HUES64 (cell line): ENCODE measurements at regions not wholly inside any gene's neighbourhood (a gene's known extent, or its start where the extent isn't known, plus 50 kb on each side); places are given as distances from the start of the nearest gene placed in this dataset.

Experiments used
- H3K27ac ChIP-seq: 2 replicates; pipeline ENCODE4 v1.7.0; 2013; ENCODE audit warnings: low read depth, low read length, inconsistent platforms
- H3K27me3 ChIP-seq: 2 replicates; pipeline ENCODE4 v1.6.1; 2013; ENCODE audit warnings: mild to moderate bottlenecking, low read length; ENCODE audit not compliant: insufficient read depth
- H3K36me3 ChIP-seq: 2 replicates; pipeline ENCODE4 v1.6.1; 2013; ENCODE audit warnings: mild to moderate bottlenecking, low read length; ENCODE audit not compliant: insufficient read depth
- H3K4me1 ChIP-seq: 2 replicates; pipeline ENCODE4 v1.6.1; 2013; ENCODE audit warnings: mild to moderate bottlenecking, low read length, moderate library complexity; ENCODE audit not compliant: insufficient read depth
- H3K4me3 ChIP-seq: 2 replicates; pipeline ENCODE4 v1.5.1; 2013; ENCODE audit warnings: mild to moderate bottlenecking, low read length, moderate library complexity
- H3K9ac ChIP-seq: 2 replicates; pipeline ENCODE4 v1.6.1; 2013; ENCODE audit warnings: mild to moderate bottlenecking, low read depth, low read length
- H3K9me3 ChIP-seq: 2 replicates; pipeline ENCODE4 v1.6.1; 2013; ENCODE audit warnings: low read depth, low read length; ENCODE audit not compliant: insufficient read depth
- WGBS: fragments of 150-250, 120-280 bp; methylation state at CpG from one replicate; pipeline ENCODE4 v1.1.7; 2013; ENCODE audit warnings: missing lambda C conversion rate; 5-methylcytosine and 5-hydroxymethylcytosine counted together

GRCh38 chr6:112800439-112800838 is 453.3 kb downstream of the RFPL4B start:
- Histone ChIP-seq H3K27ac (no peak overlapping the region), H3K27me3 (peaks cover 2% of the 10 kb centered on the region; the same call in 1 of the 2 replicates), H3K4me1 (0 out of 2 replicates have a peak, but pooled peaks cover 4% of the 10 kb centered on the region), H3K9ac (no peak overlapping the region), H3K4me3 (no peak overlapping the region), H3K36me3 (no peaks in the 10 kb centered on the region), H3K9me3 (no peaks in the 10 kb centered on the region)
- WGBS, result no CpG with 5 or more reads among the region's 1 CpG

GRCh38 chr6:112800916-112801315 is 453.8 kb downstream of the RFPL4B start:
- Histone ChIP-seq H3K27ac (no peak overlapping the region), H3K36me3 (no peaks in the 10 kb centered on the region), H3K4me1 (0 out of 2 replicates have a peak, but pooled peaks cover 4% of the 10 kb centered on the region), H3K9me3 (no peaks in the 10 kb centered on the region), H3K9ac (no peak overlapping the region), H3K4me3 (no peak overlapping the region), H3K27me3 (no peaks in the 10 kb centered on the region)
- no CpG with 5 or more reads among the region's 1 CpG for WGBS

- no peak overlapping the region for H3K9ac ChIP-seq
- WGBS, result 85% methylated on average over 3 of the region's 3 CpGs
- 0 out of 2 replicates have a peak, but pooled peaks cover 4% of the 10 kb centered on the region for H3K4me1 ChIP-seq
- H3K36me3 ChIP-seq, result no peaks in the 10 kb centered on the region
- no peak overlapping the region for H3K4me3 ChIP-seq
- no peak overlapping the region for H3K27ac ChIP-seq
- H3K9me3 ChIP-seq, result no peaks in the 10 kb centered on the region
- H3K27me3 ChIP-seq, result no peaks in the 10 kb centered on the region
These were observed 454.4 kb downstream of the RFPL4B start for GRCh38 chr6:112801468-112802080.

DNA sequence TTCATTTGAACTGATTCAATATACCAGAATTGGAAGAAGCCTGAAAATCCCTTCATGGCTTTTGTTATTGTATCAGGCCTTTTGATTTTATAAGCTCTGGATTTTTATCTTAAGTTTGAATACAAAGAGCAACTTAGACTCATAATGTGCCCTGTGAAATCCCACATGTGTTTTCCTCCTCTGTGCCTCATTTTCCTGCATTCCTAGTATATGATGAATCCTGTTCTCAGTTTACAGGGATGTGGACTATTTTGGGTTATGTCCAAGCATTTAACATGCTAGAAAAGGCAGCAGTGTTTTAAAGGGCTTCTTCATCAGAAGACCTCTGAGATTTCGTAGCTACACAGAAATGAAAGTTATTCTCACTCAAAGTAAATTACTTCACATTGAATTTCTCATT is 455.0 kb downstream of the RFPL4B start:
- no peaks in the 10 kb centered on the region for H3K27me3 ChIP-seq
- no peak overlapping the region for H3K27ac ChIP-seq
- H3K4me1 ChIP-seq, result 0 out of 2 replicates have a peak, but pooled peaks cover 4% of the 10 kb centered on the region
- no peak overlapping the region for H3K4me3 ChIP-seq
- 91% methylated on average over 1 of the region's 1 CpG for WGBS
- H3K9me3 ChIP-seq, result no peaks in the 10 kb centered on the region
- H3K9ac ChIP-seq, result no peak overlapping the region
- no peaks in the 10 kb centered on the region for H3K36me3 ChIP-seq

GRCh38 chr6:112804638-112805330 is 457.7 kb downstream of the RFPL4B start:
- Histone ChIP-seq H3K9ac (no peak overlapping the region), H3K9me3 (no peaks in the 10 kb centered on the region), H3K4me3 (no peak overlapping the region), H3K36me3 (no peaks in the 10 kb centered on the region), H3K4me1 (0 out of 2 replicates have a peak, but pooled peaks cover 4% of the 10 kb centered on the region), H3K27ac (no peak overlapping the region), H3K27me3 (no peaks in the 10 kb centered on the region)
- WGBS, result 90% methylated on average over 3 of the region's 6 CpGs

- 0 out of 2 replicates have a peak, but pooled peaks cover 4% of the 10 kb centered on the region for H3K4me1 ChIP-seq
- no peaks in the 10 kb centered on the region for H3K27me3 ChIP-seq
- no peak overlapping the region for H3K9ac ChIP-seq
- H3K4me3 ChIP-seq, result no peak overlapping the region
- H3K36me3 ChIP-seq, result no peaks in the 10 kb centered on the region
- H3K9me3 ChIP-seq, result no peaks in the 10 kb centered on the region
- H3K27ac ChIP-seq, result no peak overlapping the region
- 83% methylated on average over 1 of the region's 4 CpGs for WGBS
These were observed 459.2 kb downstream of the RFPL4B start for GRCh38 chr6:112806163-112806865.

DNA sequence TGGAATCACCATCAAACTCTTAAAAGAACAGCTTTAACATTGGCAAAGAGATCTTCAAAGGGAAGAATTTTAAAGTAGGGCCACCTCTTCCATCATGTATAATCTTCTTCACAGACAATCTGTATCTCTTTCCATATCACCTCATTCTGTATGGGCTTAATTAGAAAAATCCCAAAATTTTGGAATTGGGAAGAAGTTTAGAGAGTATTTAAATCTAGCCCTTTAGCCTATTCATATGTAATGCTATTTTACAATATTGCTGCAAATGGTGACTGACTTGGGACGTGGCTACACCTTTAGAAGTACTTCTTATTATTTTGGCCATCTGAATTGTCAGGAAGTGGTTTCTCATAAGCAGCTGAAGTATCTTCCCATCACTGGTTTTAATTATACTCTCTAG is 474.3 kb downstream of the RFPL4B start:
- Histone ChIP-seq H3K36me3 (no peaks in the 10 kb centered on the region), H3K4me1 (no peaks in the 10 kb centered on the region), H3K27me3 (no peaks in the 10 kb centered on the region), H3K27ac (no peak overlapping the region), H3K9me3 (no peaks in the 10 kb centered on the region), H3K4me3 (no peak overlapping the region), H3K9ac (no peak overlapping the region)
- 83% methylated on average over 1 of the region's 1 CpG for WGBS

GRCh38 chr6:112822769-112823168 is 475.6 kb downstream of the RFPL4B start:
- Histone ChIP-seq H3K4me3 (no peak overlapping the region), H3K36me3 (no peaks in the 10 kb centered on the region), H3K9me3 (no peaks in the 10 kb centered on the region), H3K27me3 (no peaks in the 10 kb centered on the region), H3K4me1 (no peaks in the 10 kb centered on the region; the same call in 1 of the 2 replicates), H3K9ac (no peak overlapping the region), H3K27ac (no peak overlapping the region)
- 95% methylated on average over 2 of the region's 2 CpGs for WGBS

DNA sequence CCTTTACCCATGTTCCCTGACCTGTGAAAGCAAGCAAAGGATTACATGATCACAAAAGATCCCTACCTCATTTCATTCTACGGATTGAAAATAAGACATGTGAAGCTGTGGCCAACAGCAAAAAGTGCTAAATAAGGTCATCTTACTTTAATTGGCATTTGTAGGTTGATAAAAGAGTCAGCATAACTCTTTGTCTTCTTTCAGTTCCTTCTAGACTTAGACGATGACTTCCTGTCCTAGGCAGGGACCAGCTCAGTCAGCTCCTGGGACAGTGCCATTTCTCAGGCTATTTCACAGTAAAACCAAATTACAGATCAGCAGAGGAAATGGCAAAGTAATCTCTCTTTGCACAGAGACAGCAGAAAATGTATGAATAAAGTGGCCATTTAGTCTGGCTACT is 480.7 kb downstream of the RFPL4B start:
- Histone ChIP-seq H3K27me3 (no peaks in the 10 kb centered on the region), H3K9ac (no peak overlapping the region), H3K4me3 (no peak overlapping the region), H3K27ac (no peak overlapping the region), H3K9me3 (no peaks in the 10 kb centered on the region), H3K36me3 (no peaks in the 10 kb centered on the region), H3K4me1 (peaks cover 21% of the 10 kb centered on the region)
- 87% methylated on average over 2 of the region's 2 CpGs for WGBS

DNA sequence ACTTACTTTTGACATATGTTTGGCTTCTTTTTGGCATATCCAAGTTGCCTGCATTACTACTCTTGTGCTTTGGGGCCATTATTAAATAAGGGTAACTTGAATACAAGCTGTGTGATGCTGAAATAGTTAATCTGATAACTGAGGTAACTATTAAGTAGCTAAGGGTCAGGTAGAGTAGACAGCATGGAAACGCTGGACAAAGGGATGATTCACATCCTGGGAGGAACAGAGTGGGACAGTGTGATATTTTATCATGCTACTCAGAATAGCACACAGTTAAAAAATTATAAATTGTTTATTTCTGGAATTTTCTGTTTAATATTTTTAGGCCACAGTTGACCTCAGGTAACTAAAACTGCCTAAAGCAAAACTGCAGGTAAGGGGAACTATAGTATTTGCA is 483.9 kb downstream of the RFPL4B start:
- H3K27ac ChIP-seq, result no peak overlapping the region
- H3K9me3 ChIP-seq, result no peaks in the 10 kb centered on the region
- H3K4me1 ChIP-seq, result peaks cover 21% of the 10 kb centered on the region
- H3K27me3 ChIP-seq, result no peaks in the 10 kb centered on the region
- no peaks in the 10 kb centered on the region for H3K36me3 ChIP-seq
- no peak overlapping the region for H3K9ac ChIP-seq
- H3K4me3 ChIP-seq, result no peak overlapping the region
- WGBS, result 85% methylated on average over 1 of the region's 1 CpG

GRCh38 chr6:112833581-112834131 is 486.5 kb downstream of the RFPL4B start:
- H3K9ac ChIP-seq, result no peak overlapping the region
- no peaks in the 10 kb centered on the region for H3K36me3 ChIP-seq
- 100% methylated on average over 2 of the region's 4 CpGs for WGBS
- H3K9me3 ChIP-seq, result no peaks in the 10 kb centered on the region
- no peak overlapping the region for H3K4me3 ChIP-seq
- H3K27me3 ChIP-seq, result no peaks in the 10 kb centered on the region
- H3K4me1 ChIP-seq, result peaks cover 16% of the 10 kb centered on the region
- no peak overlapping the region for H3K27ac ChIP-seq
